K562 (cell line): ENCODE measurements at regions not wholly inside any gene's neighbourhood (a gene's known extent, or its start where the extent isn't known, plus 50 kb on each side); places are given as distances from the start of the nearest gene placed in this dataset.

ENCODE experiments used
- ATAC-seq: fragments of 200-7000 bp; cut with Tn5 transposase; 3 replicates; pipeline ENCODE4 v1.9.1; 2020; ENCODE audit warnings: moderate library complexity
- BruUV-seq: library from RNA; stranded (reverse); fragments of 400-500 nt; replicated peaks from 2 replicates; lab custom pipeline; 2021; lab: Mats Ljungman, UMichigan
- CTCF ChIA-PET: fragments of 300-600 bp; formaldehyde crosslinking; extraction: SDS; loops from one replicate; lab custom pipeline; 2021; ENCODE audit warnings: low intra/inter-chr PET ratio; lab: Yijun Ruan, JAX
- POLR2A ChIA-PET: fragments of 300-600, 350-650 bp; sonication (Branson Sonifier 250); formaldehyde crosslinking; extraction: SDS; loops from one replicate; lab custom pipeline; 2021; ENCODE audit warnings: antibody characterized with exemption, inconsistent platforms; lab: Yijun Ruan, JAX
- DNase-seq, 4 experiments: peaks; one replicate each; pipeline versions ENCODE4 v3.0.0 to v3.0.0-alpha.2; 2011 to 2018; ENCODE audit warnings: low spot score in 3 of 4, mixed read lengths in 3 of 4; ENCODE audit errors: extremely low read depth in 1 of 4
- FAIRE-seq: peaks from 2 replicates; lab custom pipeline; 2011; peaks lifted over from hg19 to GRCh38; lab: Jason Lieb, UNC
- H2AFZ ChIP-seq: 2 replicates; pipeline ENCODE4 v1.6.0; 2011; ENCODE audit warnings: low read depth, low read length, control low read depth, inconsistent platforms
- H3K27ac ChIP-seq: fragments of 200-600 bp; 3 replicates; pipeline ENCODE4 v1.8.0; 2011; ENCODE audit warnings: low read depth, mild to moderate bottlenecking, control low read depth, inconsistent platforms, low read length, moderate library complexity, mixed read lengths; ENCODE audit errors: extremely low read depth
- H3K27me3 ChIP-seq, 2 experiments: fragments of 300-600 bp in 1 of 2; 2 replicates in 1 of 2; 3 replicates in 1 of 2; pipeline versions ENCODE4 v1.6.0 to v1.8.0; 2011; ENCODE audit warnings: inconsistent platforms in 2 of 2, low read length in 2 of 2, mild to moderate bottlenecking in 1 of 2, mixed read lengths in 1 of 2, moderate library complexity in 1 of 2; ENCODE audit not compliant: control insufficient read depth in 2 of 2, insufficient read depth in 2 of 2
- H3K36me3 ChIP-seq: fragments of 300-600 bp; 3 replicates; pipeline ENCODE4 v1.8.0; 2011; ENCODE audit warnings: mild to moderate bottlenecking, low read length, inconsistent platforms; ENCODE audit not compliant: control insufficient read depth, insufficient read depth
- H3K4me1 ChIP-seq, 2 experiments: fragments of 200-600 bp in 1 of 2; replicated peaks in 1 of 2; 2 replicates in 1 of 2; 3 replicates in 1 of 2; pipeline versions ENCODE4 v1.5.1 to v1.8.0; 2011; ENCODE audit warnings: inconsistent platforms in 2 of 2, low read length in 2 of 2, mild to moderate bottlenecking in 1 of 2, mixed read lengths in 1 of 2, moderate library complexity in 1 of 2; ENCODE audit not compliant: control insufficient read depth in 2 of 2, insufficient read depth in 2 of 2
- H3K4me2 ChIP-seq: 2 replicates; pipeline ENCODE4 v1.6.1; 2011; ENCODE audit warnings: low read length, control low read depth, inconsistent platforms, mixed read lengths; ENCODE audit not compliant: insufficient read depth
- H3K4me3 ChIP-seq: fragments of 200-600 bp; sonication (generic), shearing (Covaris generic); 2 replicates; pipeline ENCODE4 v1.5.1; 2016; ENCODE audit warnings: control low read depth, inconsistent platforms
- H3K79me2 ChIP-seq: fragments of 200-600 bp; 3 replicates; pipeline ENCODE4 v1.8.0; 2011; ENCODE audit warnings: low read length, inconsistent platforms; ENCODE audit not compliant: control insufficient read depth, insufficient read depth
- H3K9ac ChIP-seq, 2 experiments: 2 replicates each; pipeline versions ENCODE4 v1.6.0 to v1.6.1; 2011; ENCODE audit warnings: low read depth in 2 of 2, low read length in 2 of 2, control low read depth in 1 of 2, inconsistent platforms in 1 of 2, mild to moderate bottlenecking in 1 of 2, mixed read lengths in 1 of 2; ENCODE audit not compliant: insufficient read depth in 1 of 2
- H3K9me1 ChIP-seq: one replicate; pipeline ENCODE4 v1.6.0; 2011; ENCODE audit warnings: inconsistent platforms, mild to moderate bottlenecking, low read length, moderate library complexity; ENCODE audit not compliant: control insufficient read depth, insufficient read depth
- H3K9me3 ChIP-seq: replicated peaks from 2 replicates; pipeline ENCODE4 v1.5.1; 2011; ENCODE audit warnings: low read depth, low read length, inconsistent platforms; ENCODE audit not compliant: control insufficient read depth, insufficient read depth
- H4K20me1 ChIP-seq: replicated peaks from 2 replicates; pipeline ENCODE4 v1.6.1; 2011; ENCODE audit warnings: low read length, inconsistent platforms, mixed read lengths; ENCODE audit not compliant: control insufficient read depth, insufficient read depth
- ATF2 ChIP-seq: sonication (generic); formaldehyde crosslinking; IDR thresholded peaks from 2 replicates; pipeline ENCODE4 v1.8.1; 2022; ENCODE audit warnings: missing genetic modification reagents
- ATF6 ChIP-seq: sonication (generic); formaldehyde crosslinking; IDR thresholded peaks from 2 replicates; pipeline ENCODE4 v1.4.0; 2020; ENCODE audit warnings: mild to moderate bottlenecking, missing genetic modification reagents
- CBFA2T3 ChIP-seq: fragments of 450-650 bp; IDR thresholded peaks from 2 replicates; pipeline ENCODE4 v1.6.1; 2017
- E4F1 ChIP-seq: fragments of 250-450 bp; sonication (Bioruptor Pico); IDR thresholded peaks from 2 replicates; pipeline ENCODE4 v1.5.0; 2021; ENCODE audit warnings: mild to moderate bottlenecking, borderline replicate concordance
- EHMT2 ChIP-seq: fragments of 450-650 bp; IDR thresholded peaks from 2 replicates; pipeline ENCODE4 v1.6.1; 2018; ENCODE audit warnings: antibody characterized with exemption
- GABPA ChIP-seq: fragments of 200-800 bp; sonication (Bioruptor generic); conservative IDR thresholded peaks from 2 replicates; pipeline ENCODE4 v1.6.1; 2016; ENCODE audit warnings: low read depth, missing genetic modification characterization, missing compliant biosample characterization
- GATAD2A ChIP-seq: fragments of 450-650 bp; IDR thresholded peaks from 2 replicates; pipeline ENCODE4 v1.6.1; 2017
- KAT8 ChIP-seq: fragments of 450-650 bp; IDR thresholded peaks from 2 replicates; pipeline ENCODE4 v1.6.1; 2016; ENCODE audit warnings: low read depth, mild to moderate bottlenecking
- NR0B1 ChIP-seq: fragments of 450-650 bp; IDR thresholded peaks from one replicate; pipeline ENCODE4 v1.6.1; 2018; ENCODE audit warnings: mild to moderate bottlenecking, moderate library complexity; ENCODE audit not compliant: partially characterized antibody
- SETDB1 ChIP-seq: IDR thresholded peaks from one replicate; pipeline ENCODE4 v1.6.1; 2012; ENCODE audit warnings: low read length, control low read depth, inconsistent platforms
- SIX5 ChIP-seq, 2 experiments: IDR thresholded peaks; 2 replicates each; pipeline ENCODE4 v1.6.1; 2011; ENCODE audit warnings: low read length in 2 of 2, borderline replicate concordance in 1 of 2, low read depth in 1 of 2, mild to moderate bottlenecking in 1 of 2, moderate library complexity in 1 of 2; ENCODE audit not compliant: insufficient read depth in 1 of 2
- SUPT5H ChIP-seq: fragments of 450-650 bp; IDR thresholded peaks from 2 replicates; pipeline ENCODE4 v1.6.1; 2016
- XRCC4 ChIP-seq: IDR thresholded peaks from one replicate; pipeline ENCODE4 v1.6.1; 2011; ENCODE audit not compliant: insufficient read depth, insufficient read length; ENCODE audit errors: extremely low read depth
- ZFP30 ChIP-seq: fragments of 250-450 bp; sonication (Bioruptor Pico); IDR thresholded peaks from 2 replicates; pipeline ENCODE4 v1.8.0; 2022; ENCODE audit warnings: moderate library complexity, mild to moderate bottlenecking, inconsistent platforms, borderline replicate concordance
- ZNF655 ChIP-seq: fragments of 250-450 bp; sonication (Bioruptor Pico); IDR thresholded peaks from 2 replicates; pipeline ENCODE4 v1.5.0; 2021
- ZNF696 ChIP-seq: fragments of 250-450 bp; sonication (Bioruptor Pico); conservative IDR thresholded peaks from 2 replicates; pipeline ENCODE4 v1.4.0; 2020; ENCODE audit warnings: mild to moderate bottlenecking, moderate library complexity
- WGBS: fragments of 100-300 bp; shearing (Covaris generic); methylation state at CpG from one replicate; pipeline ENCODE4 v1.1.6; 2016; ENCODE audit warnings: low coverage, mixed read lengths; ENCODE audit not compliant: insufficient coverage; ENCODE audit errors: missing lambda C conversion rate; 5-methylcytosine and 5-hydroxymethylcytosine counted together
- in situ Hi-C: fragments of 300-500 bp; cut with MboI; formaldehyde crosslinking; loops from 4 replicates; pipeline ENCODE4 v1.15.0; 2018; ENCODE audit warnings: inconsistent platforms, mixed read lengths
- intact Hi-C: fragments of 100-400 bp; cut with micrococcal nuclease; formaldehyde crosslinking; loops from 2 replicates; pipeline ENCODE4 v1.14.2; 2022

GRCh38 chr16:75928295-75928694, 202.0 kb upstream of the CPHXL start:
- Histone ChIP-seq H3K9me3 (no peaks in the 10 kb centered on the region), H3K36me3 (no peaks in the 10 kb centered on the region), H3K9ac (no peak overlapping the region), H3K4me2 (no peak overlapping the region), H2AFZ (no peak overlapping the region), H4K20me1 (no peaks in the 10 kb centered on the region), H3K9me1 (no peaks in the 10 kb centered on the region), H3K27ac (no peak overlapping the region), H3K4me1 (no peaks in the 10 kb centered on the region), H3K4me3 (no peak overlapping the region), H3K27me3 (no peaks in the 10 kb centered on the region), H3K79me2 (no peaks in the 10 kb centered on the region)
- FAIRE-seq (no peak), ATAC-seq (no peak), DNase-seq (no peak)
- in situ Hi-C loops, result no loop called here
- intact Hi-C loops, result no loop called here
- no TSS peak for BruUV-seq
- CTCF ChIA-PET, result no interaction called here
- WGBS, result 0% methylated on average over 1 of the region's 1 CpG
- POLR2A ChIA-PET, result no interaction called here
- TF ChIP-seq ATF6 (CRISPR knock-in tag) (no peak), SETDB1 (no peak), XRCC4 (no peak), ZNF696 (CRISPR knock-in tag) (no peak), SUPT5H (no peak), E4F1 (CRISPR knock-in tag) (no peak), NR0B1 (no peak), SIX5 (IDR thresholded peaks at IDR 0.05; ENCODE audit: borderline replicate concordance in 1 of 2, insufficient read depth in 1 of 2, low read depth in 1 of 2, low read length in 2 of 2) (no peak), CBFA2T3 (no peak), ZFP30 (no peak), ZNF655 (CRISPR knock-in tag) (no peak), KAT8 (no peak), EHMT2 (no peak), GATAD2A (no peak), ATF2 (CRISPR knock-in tag) (no peak), GABPA (no peak)
